GM19324 (cell line): ENCODE measurements at regions not wholly inside any gene's neighbourhood (a gene's known extent, or its start where the extent isn't known, plus 50 kb on each side); places are given as distances from the start of the nearest gene placed in this dataset.

ENCODE experiments used
- ATAC-seq: cut with Tn5 transposase; IDR thresholded peaks from one replicate; pipeline ENCODE4 v1.9.1; 2021; ENCODE audit warnings: mild to moderate bottlenecking, moderate library complexity; ENCODE audit not compliant: unreplicated experiment, low FRiP score

- ATAC-seq: no peak
Observed at GRCh38 chr1:4530166-4530785, 124.1 kb upstream of the AJAP1 start.

GRCh38 chr1:4531842-4532241 lies 122.6 kb upstream of the AJAP1 start:
- no peak for ATAC-seq

GRCh38 chr1:4532656-4533055 lies 121.8 kb upstream of the AJAP1 start:
- ATAC-seq: no peak

GRCh38 chr1:4546911-4547310 lies 107.5 kb upstream of the AJAP1 start:
- ATAC-seq: no peak

GRCh38 chr1:4549930-4550329 lies 104.5 kb upstream of the AJAP1 start:
- no peak for ATAC-seq

GRCh38 chr1:4550941-4551340 lies 103.5 kb upstream of the AJAP1 start:
- ATAC-seq: no peak

- no peak for ATAC-seq
Observed at GRCh38 chr1:4551706-4552105, 102.7 kb upstream of the AJAP1 start.

- ATAC-seq: no peak
Observed at GRCh38 chr1:4553761-4554160, 100.6 kb upstream of the AJAP1 start.

GRCh38 chr1:4554271-4554865 lies 100.0 kb upstream of the AJAP1 start:
- ATAC-seq: no peak

GRCh38 chr1:4557949-4558348 lies 96.5 kb upstream of the AJAP1 start:
- no peak for ATAC-seq

GRCh38 chr1:4561205-4561604 lies 93.2 kb upstream of the AJAP1 start:
- no peak for ATAC-seq

GRCh38 chr1:4562321-4562720 lies 92.1 kb upstream of the AJAP1 start:
- ATAC-seq: no peak

GRCh38 chr1:4563586-4563985 lies 90.8 kb upstream of the AJAP1 start:
- no peak for ATAC-seq

- ATAC-seq: no peak
Observed at GRCh38 chr1:4564051-4564450, 90.4 kb upstream of the AJAP1 start.

GRCh38 chr1:4565166-4565565 lies 89.2 kb upstream of the AJAP1 start:
- no peak for ATAC-seq

GRCh38 chr1:4565801-4566449 lies 88.5 kb upstream of the AJAP1 start:
- ATAC-seq: no peak

GRCh38 chr1:4571263-4571662 lies 83.1 kb upstream of the AJAP1 start:
- no peak for ATAC-seq

- ATAC-seq: no peak
Observed at GRCh38 chr1:4573526-4573925, 80.9 kb upstream of the AJAP1 start.

- ATAC-seq: no peak
Observed at GRCh38 chr1:4581807-4582206, 72.6 kb upstream of the AJAP1 start.

- ATAC-seq: no peak
Observed at GRCh38 chr1:4584449-4584848, 70.0 kb upstream of the AJAP1 start.

GRCh38 chr1:4585216-4585615 lies 69.2 kb upstream of the AJAP1 start:
- ATAC-seq: no peak

- no peak for ATAC-seq
Observed at GRCh38 chr1:4585705-4586104, 68.7 kb upstream of the AJAP1 start.
